Dendritic cell treated with granulocyte-macrophage colony-stimulating factor and Interleukin-4, amounts not matched to agents 40 ng/mL and 50 ng/mL, for 4 days (primary cell): ENCODE measurements at regions not wholly inside any gene's neighbourhood (a gene's known extent, or its start where the extent isn't known, plus 50 kb on each side); places are given as distances from the start of the nearest gene placed in this dataset.
"Not testable (repeated sequence)": the region's sequence is repeated elsewhere in the genome, so short reads cannot be mapped to it uniquely, and the experiment has no call there.

ENCODE experiments used
- H3K27ac Mint-ChIP-seq: one replicate; pipeline ENCODE4 v1.8.0; 2022; ENCODE audit warnings: mild to moderate bottlenecking, mixed read lengths
- H3K27me3 Mint-ChIP-seq: one replicate; pipeline ENCODE4 v1.8.0; 2022; ENCODE audit warnings: mild to moderate bottlenecking, mixed read lengths
- H3K36me3 Mint-ChIP-seq: one replicate; pipeline ENCODE4 v1.8.0; 2022; ENCODE audit warnings: low read depth, mixed read lengths
- H3K4me1 Mint-ChIP-seq: one replicate; pipeline ENCODE4 v1.8.0; 2022; ENCODE audit warnings: low read depth, mixed read lengths
- H3K4me3 Mint-ChIP-seq: one replicate; pipeline ENCODE4 v1.8.0; 2022; ENCODE audit warnings: mild to moderate bottlenecking, moderate library complexity, mixed read lengths
- H3K9me3 Mint-ChIP-seq: one replicate; pipeline ENCODE4 v1.8.0; 2022; ENCODE audit warnings: mixed read lengths
- intact Hi-C: fragments of 100-400 bp; cut with micrococcal nuclease; formaldehyde crosslinking; loops from one replicate; pipeline ENCODE4 v1.15.0; 2022

DNA sequence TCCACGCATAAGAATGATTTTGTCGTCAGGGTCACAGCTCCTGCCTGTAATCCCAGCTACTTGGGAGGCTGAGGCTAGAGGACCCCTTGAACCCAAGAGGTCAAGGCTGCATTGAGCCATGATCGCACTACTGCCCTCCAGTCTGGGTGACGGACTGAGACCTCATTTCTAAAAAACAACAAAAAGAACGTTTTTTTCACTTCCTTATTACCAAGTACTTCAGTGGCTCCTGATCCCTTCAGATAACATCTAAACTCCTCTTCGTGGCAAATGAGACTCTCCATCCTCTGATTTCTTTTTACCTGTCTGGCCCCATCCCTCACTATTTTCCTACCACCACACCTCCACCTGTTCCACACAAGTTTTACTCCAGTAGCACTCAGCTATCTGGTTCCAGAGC is 105.4 kb upstream of the TLK1 start:
- Mint-ChIP-seq H3K27me3 (no peaks in the 10 kb centered on the region), H3K9me3 (no peaks in the 10 kb centered on the region), H3K27ac (no peak overlapping the region), H3K4me1 (peaks cover 16% of the 10 kb centered on the region), H3K36me3 (no peaks in the 10 kb centered on the region), H3K4me3 (no peak overlapping the region)
- intact Hi-C loops: no loop called here

DNA sequence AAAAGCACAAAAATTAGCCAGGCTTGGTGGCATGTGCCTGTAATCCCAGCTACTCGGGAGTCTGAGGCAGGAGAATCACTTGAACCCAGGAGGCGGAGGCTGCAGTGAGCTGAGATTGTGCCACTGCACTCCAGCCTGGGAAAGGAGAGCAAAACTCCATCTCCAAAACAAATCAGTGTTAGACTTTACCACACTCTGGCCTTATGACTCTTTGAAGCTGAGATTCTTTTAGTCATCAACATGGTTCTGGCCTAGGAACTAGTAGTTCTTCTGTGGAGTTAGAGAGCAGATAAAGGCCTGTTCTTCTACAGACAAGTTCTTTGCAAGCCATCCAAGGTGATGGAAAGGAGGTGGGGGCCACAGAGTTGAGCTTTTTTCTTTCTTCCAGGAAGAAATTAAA is 100.8 kb upstream of the TLK1 start:
- H3K27ac Mint-ChIP-seq, H3K36me3 Mint-ChIP-seq, H3K4me3 Mint-ChIP-seq, H3K9me3 Mint-ChIP-seq, H3K27me3 Mint-ChIP-seq, intact Hi-C loops: not testable (repeated sequence)
- H3K4me1 Mint-ChIP-seq: peaks cover 38% of the 10 kb centered on the region

DNA sequence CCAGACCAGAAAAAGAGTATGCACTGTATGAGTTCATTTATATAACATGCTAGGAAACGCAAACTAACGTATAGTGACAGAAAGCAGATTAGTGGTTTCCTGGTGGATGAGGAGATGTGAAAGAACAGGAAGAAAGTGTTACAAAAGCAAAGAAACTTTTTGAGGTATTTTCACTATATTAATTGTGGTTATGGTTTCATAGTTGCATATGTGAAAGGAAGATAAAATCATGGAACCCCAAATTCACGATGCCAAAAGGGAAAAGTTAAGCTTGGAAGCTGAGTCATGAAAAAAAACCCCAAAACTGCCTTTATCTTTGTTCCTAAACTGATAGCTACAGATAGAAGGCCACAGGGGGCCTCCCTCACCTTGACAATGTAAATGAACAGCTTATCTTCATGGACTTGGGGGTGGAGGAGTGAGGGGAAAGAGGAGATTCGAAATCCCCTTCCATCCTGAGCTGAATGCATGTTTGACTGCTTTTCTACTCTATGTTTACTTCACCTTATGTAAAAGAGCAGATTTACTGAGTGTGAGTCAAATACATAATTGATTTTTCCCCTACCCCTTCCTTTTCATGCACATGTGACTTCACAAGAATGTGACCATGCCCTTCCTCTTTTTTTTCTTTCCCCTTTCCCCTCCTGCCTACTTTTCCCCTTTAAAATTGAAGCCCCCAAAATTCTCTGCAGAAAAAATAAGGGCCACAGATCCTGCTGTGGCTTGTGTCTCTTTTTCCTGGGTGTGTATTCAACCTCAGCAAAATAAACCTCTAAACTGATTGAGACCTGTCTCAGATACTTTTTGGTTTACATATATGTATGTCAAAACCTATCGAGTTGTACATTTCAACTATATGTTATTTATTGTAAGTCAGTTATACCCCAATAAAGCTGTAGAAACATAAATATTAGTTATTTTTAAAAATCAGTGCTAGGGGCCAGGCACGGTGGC is 100.1 kb upstream of the TLK1 start:
- no peaks in the 10 kb centered on the region for H3K36me3 Mint-ChIP-seq
- no peaks in the 10 kb centered on the region for H3K27me3 Mint-ChIP-seq
- H3K4me3 Mint-ChIP-seq: no peak overlapping the region
- H3K27ac Mint-ChIP-seq: peak overlapping the region; percentile 62
- H3K9me3 Mint-ChIP-seq: no peaks in the 10 kb centered on the region
- intact Hi-C loops: no loop called here
- peaks cover 43% of the 10 kb centered on the region for H3K4me1 Mint-ChIP-seq

DNA sequence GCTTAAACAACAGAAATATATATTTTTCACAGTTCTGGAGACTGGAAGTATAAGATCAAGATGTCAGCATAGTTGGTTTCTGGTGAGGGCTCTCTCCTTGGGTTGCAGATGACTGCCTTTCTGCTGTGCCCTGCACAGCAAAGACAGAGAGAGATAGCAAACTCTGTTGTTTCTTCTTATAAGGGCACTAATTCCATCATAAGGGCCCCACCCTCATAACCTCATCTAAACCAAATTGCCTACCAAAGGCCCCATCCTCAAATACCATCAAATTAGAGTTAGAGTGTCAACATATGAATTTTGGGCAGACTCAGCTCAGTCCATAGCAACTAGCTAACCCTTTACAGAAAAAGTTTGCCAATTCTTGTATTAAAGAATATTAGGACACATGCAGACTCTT is 94.0 kb upstream of the TLK1 start:
- intact Hi-C loops: no loop called here
- no peak overlapping the region for H3K4me3 Mint-ChIP-seq
- H3K36me3 Mint-ChIP-seq: no peaks in the 10 kb centered on the region
- no peak overlapping the region for H3K27ac Mint-ChIP-seq
- H3K4me1 Mint-ChIP-seq: peaks cover 17% of the 10 kb centered on the region
- H3K9me3 Mint-ChIP-seq: no peaks in the 10 kb centered on the region
- H3K27me3 Mint-ChIP-seq: peaks cover 4% of the 10 kb centered on the region

DNA sequence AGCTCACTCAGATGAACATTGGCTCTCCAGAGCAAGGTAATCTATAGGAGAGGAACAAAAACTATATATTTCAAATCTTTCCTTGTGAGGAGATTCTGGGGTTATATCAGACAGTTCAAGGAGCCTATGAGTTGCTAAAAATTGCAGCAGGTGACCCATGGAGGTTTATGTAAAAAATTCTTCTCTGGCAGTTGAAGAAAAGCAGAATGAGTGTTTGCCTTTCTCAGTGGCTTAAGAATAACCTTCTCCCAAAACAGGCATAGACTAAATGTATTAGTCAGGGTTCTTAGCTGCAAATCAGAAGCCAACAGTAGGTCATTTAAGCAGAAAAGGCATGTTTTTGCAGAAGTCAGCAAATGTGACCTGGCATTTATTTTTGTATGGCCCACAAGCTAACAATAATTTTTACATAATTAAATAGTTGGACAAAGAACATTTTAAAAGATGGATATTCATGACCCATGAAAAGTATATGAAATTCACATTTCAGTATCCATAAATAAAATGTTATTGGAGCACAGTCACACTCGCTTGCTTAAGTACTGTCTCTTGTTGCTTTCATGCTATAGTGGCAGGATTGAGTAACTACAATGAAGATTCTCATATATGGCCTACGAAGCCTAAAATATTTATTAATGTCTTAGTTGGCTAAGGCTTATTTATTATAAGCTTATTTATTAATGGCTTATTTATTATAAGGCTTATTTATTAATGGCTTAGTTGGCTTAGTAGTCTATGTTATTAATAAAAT is 93.4 kb upstream of the TLK1 start:
- Mint-ChIP-seq H3K36me3 (no peaks in the 10 kb centered on the region), H3K4me1 (peaks cover 18% of the 10 kb centered on the region), H3K4me3 (no peak overlapping the region), H3K27me3 (peaks cover 4% of the 10 kb centered on the region), H3K27ac (no peak overlapping the region), H3K9me3 (no peaks in the 10 kb centered on the region)
- intact Hi-C loops: no loop called here

DNA sequence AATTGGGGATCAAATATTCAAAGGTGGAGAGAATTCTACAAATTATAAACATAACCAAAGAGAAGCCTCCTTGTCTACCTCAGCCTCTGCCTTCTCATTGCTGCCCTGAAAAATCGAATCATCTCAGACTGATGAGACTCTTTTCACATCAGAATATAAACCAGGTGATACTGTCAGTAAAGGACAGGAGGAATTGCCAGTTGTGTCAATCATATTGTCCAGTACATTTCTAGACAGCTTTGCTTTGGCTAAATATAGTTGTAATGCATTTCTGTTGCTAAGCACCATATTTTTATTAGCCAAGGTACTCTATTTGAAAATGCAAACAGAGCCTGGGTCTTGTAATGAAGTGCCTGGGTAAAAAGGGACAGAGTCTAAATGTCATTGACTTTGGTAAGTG is 92.6 kb upstream of the TLK1 start:
- Mint-ChIP-seq H3K27me3 (peaks cover 5% of the 10 kb centered on the region), H3K9me3 (no peaks in the 10 kb centered on the region), H3K36me3 (no peaks in the 10 kb centered on the region), H3K4me1 (peaks cover 26% of the 10 kb centered on the region), H3K4me3 (no peak overlapping the region), H3K27ac (no peak overlapping the region)
- intact Hi-C loops: no loop called here

DNA sequence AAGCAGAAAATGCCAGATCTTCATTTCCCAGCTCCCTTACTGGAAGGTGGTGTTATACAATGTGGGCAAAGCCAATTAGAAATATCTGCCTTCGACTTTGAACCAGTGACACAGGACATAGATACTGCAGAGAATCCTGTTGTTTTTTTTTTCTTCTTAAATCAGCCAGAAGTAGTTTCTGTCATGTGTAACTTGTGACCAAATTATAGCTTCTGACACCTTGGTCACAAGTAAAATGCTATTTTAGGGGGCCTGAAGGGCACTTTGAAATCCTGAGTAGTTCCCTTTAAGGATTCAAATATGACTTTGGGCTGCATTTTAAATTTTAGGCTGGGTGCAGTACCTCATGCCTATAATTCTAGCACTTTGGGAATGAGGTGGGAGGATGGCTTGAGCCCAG is 89.0 kb upstream of the TLK1 start:
- H3K36me3 Mint-ChIP-seq: peaks cover 19% of the 10 kb centered on the region
- peaks cover 15% of the 10 kb centered on the region for H3K9me3 Mint-ChIP-seq
- H3K27me3 Mint-ChIP-seq: peaks cover 5% of the 10 kb centered on the region
- peaks cover 51% of the 10 kb centered on the region for H3K4me1 Mint-ChIP-seq
- H3K4me3 Mint-ChIP-seq: no peak overlapping the region
- intact Hi-C loops: no loop called here
- no peak overlapping the region for H3K27ac Mint-ChIP-seq

DNA sequence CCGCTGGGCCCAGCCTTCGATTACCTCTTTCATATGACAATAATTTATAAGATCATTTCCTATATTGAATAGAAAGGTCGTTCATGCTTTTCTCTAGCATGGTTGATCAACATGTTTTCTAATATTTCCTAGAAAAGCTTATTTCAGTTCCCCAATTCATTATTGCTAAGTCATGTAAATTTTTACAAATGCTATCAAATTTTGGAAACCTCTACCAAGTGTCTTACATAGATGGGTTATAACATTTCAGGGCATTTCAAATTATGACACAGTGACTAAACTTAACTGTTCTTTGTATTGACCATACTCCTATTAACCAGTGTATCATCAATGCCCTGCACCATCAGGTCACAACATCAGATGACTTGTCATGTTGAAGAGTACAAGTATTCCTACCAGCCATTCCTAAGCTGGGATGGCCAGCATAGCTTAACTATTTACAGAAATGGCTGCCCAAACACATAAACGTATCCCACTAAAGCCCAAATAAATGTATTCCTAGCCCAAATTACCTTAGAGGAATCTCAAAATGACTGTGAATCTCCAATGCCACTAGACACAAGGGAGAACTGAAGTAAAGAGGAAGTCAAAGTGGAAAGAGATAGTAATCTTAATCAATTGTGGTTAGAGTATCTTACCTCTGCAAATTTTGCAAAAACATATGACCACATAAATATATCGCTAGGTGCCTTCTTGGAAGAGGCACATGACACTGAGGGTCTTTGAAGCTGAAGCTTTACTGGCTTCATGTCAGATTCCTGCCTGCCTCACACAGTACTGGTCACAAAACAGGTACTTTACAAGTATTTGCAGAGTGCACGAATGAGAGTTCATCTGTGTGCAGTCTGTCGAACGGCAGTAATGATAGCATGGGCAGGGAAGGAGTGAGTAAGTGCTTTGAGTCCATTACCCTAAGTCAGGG is 87.3 kb upstream of the TLK1 start:
- Mint-ChIP-seq H3K36me3 (peaks cover 19% of the 10 kb centered on the region), H3K4me1 (peaks cover 61% of the 10 kb centered on the region), H3K27me3 (peaks cover 5% of the 10 kb centered on the region), H3K4me3 (no peak overlapping the region), H3K9me3 (peaks cover 15% of the 10 kb centered on the region), H3K27ac (peak overlapping the region; percentile 65)
- intact Hi-C loops: no loop called here

DNA sequence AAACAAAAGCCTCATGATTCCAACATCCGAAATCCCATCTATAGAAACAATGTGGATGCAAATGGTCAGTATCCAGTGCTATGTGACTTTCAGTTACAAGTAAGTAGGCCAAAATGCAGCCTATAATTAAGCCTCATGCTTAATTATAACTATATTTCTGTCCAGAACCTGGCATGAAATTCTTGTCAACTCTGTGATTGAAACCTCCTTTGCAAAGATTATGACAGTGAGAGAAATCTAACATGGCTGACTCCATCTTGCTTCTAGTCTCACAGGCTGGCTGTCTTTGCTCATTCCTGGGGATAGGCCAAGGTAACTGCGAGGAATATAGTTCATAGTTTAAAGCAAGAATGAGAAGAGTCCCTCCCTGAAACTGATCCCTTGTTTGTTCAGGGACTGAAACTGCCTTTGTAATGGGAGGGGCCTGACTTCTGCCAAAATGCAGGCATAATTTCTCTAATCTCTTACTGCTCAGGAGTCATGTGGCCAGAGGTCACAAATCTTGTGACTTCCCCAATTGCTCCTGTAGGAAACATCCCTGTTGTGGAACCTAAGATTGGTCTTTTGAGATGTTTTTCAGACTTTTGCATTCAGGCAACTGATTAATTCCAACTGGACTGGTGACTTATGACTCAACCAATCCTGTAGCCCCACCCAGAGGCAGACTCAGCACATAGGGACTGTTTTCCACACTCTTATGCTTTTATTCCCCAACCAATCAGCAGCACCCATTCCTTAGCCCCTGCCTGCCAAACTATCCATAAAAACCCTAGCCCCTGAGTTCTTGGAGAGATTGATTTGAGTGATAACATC is 84.5 kb upstream of the TLK1 start:
- Mint-ChIP-seq H3K27ac (peak overlapping the region; percentile 79), H3K9me3 (peaks cover 15% of the 10 kb centered on the region), H3K36me3 (peaks cover 19% of the 10 kb centered on the region), H3K4me1 (peaks cover 61% of the 10 kb centered on the region), H3K4me3 (no peak overlapping the region), H3K27me3 (peaks cover 3% of the 10 kb centered on the region)
- intact Hi-C loops: no loop called here

DNA sequence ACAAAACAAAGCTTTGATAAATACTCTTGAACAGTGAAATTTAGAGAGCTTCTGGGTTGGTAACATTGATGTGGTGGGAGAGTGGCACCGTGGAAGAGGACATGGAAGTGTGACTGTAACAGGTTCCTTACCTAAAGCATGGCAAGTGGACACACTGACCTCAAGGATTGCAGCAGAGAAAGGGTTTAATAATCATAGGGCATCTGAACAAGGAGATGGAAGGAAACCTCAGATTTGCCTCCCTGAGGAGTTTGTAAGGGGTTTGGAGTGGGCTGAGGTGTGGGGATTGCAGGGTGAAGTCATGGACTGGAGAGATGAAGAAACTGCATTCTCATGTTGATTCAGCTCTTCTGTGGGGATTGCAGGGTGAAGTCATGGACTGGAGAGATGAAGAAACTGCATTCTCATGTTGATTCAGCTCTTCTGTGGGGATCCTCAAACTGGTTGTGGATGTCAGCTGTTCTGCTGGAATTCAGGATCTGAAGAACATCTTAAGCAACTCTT is 83.8 kb upstream of the TLK1 start:
- Mint-ChIP-seq H3K27ac (peak overlapping the region; percentile 79), H3K27me3 (peaks cover 1% of the 10 kb centered on the region), H3K4me1 (peaks cover 56% of the 10 kb centered on the region), H3K9me3 (peaks cover 15% of the 10 kb centered on the region), H3K4me3 (no peak overlapping the region), H3K36me3 (peaks cover 19% of the 10 kb centered on the region)
- intact Hi-C loops: no loop called here

DNA sequence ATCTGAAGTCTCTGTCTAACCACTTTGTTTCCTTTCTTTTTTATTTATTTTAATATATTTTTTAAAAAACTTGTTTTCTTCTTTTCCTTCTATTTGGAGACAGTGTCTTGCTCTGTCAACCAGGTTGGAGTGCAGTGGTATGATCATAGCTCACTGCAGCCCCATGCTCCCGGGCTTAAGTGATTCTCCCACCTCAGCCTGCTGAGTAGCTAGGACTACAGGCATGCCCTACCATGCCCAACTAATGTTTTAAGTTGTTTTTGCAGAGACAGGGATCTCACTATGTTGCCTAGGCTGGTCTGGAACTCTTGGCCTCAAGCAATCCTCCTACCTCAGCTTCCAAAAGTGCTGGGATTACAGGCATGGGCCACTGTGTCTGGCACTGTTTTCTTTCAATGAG is 81.1 kb upstream of the TLK1 start:
- Mint-ChIP-seq H3K4me1 (peaks cover 36% of the 10 kb centered on the region), H3K27me3 (no peaks in the 10 kb centered on the region), H3K36me3 (peaks cover 13% of the 10 kb centered on the region), H3K27ac (no peak overlapping the region), H3K4me3 (no peak overlapping the region), H3K9me3 (peaks cover 32% of the 10 kb centered on the region)
- intact Hi-C loops: no loop called here

DNA sequence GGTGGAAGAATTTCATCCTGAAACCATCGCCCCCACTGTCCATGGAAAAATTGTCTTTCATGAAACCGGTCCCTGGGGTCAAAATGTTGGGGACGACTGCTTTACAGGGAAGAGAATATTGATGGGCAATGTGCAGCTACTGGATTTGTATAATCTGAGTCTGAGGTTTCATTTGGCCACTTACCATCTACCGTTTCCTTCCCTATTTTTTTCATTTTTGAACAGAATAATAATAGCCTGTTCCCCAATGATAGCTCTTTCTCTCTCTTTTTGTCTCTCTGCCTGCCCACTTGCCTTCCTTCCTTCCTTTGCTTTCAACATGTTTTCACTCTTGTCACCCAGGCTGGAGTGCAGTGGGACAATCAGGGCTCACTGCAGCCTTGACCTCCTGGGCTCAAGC is 78.3 kb upstream of the TLK1 start:
- Mint-ChIP-seq H3K36me3 (no peaks in the 10 kb centered on the region), H3K27me3 (peaks cover 2% of the 10 kb centered on the region), H3K27ac (peak overlapping the region; percentile 6), H3K4me1 (peaks cover 8% of the 10 kb centered on the region), H3K9me3 (peaks cover 17% of the 10 kb centered on the region), H3K4me3 (no peak overlapping the region)
- intact Hi-C loops: no loop called here
